Peyer's patch (tissue), 4 donors: ENCODE measurements at regions not wholly inside any gene's neighbourhood (a gene's known extent, or its start where the extent isn't known, plus 50 kb on each side); places are given as distances from the start of the nearest gene placed in this dataset.

Experiments used
- POLR2A ChIP-seq, 2 donors: fragments of 450-650 bp; IDR thresholded peaks; one replicate each; pipeline ENCODE4 v1.5.1; 2017; ENCODE audit warnings: antibody characterized with exemption in 2 of 2, mild to moderate bottlenecking in 2 of 2, moderate library complexity in 2 of 2
- TF ChIP-seq, protein P1 (sequence below), 6 experiments: fragments of 450-650 bp in 4 of 6; fragments of 200-600 bp in 2 of 6; sonication (generic) in 1 of 6; IDR thresholded peaks; one replicate each; pipeline ENCODE4 v1.5.1; 2017 to 2019; ENCODE audit warnings: antibody characterized with exemption in 6 of 6, mild to moderate bottlenecking in 3 of 6, moderate library complexity in 1 of 6

DNA sequence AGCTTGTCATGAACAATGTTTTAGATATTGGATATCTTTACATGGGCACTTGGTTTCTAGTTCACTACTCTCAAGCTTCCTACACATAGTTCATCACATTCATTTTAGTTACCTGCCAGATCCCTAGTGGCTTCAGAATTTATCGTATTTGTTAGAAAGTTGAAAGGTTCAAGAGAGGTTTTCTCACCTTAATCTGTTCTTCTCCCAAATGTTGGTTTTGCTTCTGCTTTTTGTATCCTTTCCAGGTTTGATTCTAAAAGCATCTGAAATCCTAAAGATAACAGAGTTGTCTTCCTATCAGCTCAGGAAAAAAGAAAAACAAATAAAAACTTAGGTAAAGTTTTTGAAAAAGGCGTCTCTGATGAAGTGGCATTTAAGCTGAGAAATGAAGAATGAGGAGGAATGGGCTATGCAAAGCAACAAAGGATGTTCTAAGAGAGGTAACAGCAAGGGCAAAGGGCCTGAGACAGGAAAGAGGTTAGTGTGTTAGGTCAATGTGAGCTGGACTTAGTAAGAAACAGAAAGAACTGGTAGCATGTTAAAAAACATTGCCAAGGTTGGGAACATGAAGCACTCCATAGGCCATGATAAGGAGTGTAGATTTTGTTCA lies 104.7 kb upstream of the CMC1 start:
- TF ChIP-seq, protein P1, sequence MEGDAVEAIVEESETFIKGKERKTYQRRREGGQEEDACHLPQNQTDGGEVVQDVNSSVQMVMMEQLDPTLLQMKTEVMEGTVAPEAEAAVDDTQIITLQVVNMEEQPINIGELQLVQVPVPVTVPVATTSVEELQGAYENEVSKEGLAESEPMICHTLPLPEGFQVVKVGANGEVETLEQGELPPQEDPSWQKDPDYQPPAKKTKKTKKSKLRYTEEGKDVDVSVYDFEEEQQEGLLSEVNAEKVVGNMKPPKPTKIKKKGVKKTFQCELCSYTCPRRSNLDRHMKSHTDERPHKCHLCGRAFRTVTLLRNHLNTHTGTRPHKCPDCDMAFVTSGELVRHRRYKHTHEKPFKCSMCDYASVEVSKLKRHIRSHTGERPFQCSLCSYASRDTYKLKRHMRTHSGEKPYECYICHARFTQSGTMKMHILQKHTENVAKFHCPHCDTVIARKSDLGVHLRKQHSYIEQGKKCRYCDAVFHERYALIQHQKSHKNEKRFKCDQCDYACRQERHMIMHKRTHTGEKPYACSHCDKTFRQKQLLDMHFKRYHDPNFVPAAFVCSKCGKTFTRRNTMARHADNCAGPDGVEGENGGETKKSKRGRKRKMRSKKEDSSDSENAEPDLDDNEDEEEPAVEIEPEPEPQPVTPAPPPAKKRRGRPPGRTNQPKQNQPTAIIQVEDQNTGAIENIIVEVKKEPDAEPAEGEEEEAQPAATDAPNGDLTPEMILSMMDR (IDR thresholded peaks at IDR 0.05), result no peak
- no peak for TF ChIP-seq POLR2A (IDR thresholded peaks at IDR 0.05)
